ENCODE measurements at regions not wholly inside any gene's neighbourhood (a gene's known extent, or its start where the extent isn't known, plus 50 kb on each side); places are given as distances from the start of the nearest gene placed in this dataset.

DNA sequence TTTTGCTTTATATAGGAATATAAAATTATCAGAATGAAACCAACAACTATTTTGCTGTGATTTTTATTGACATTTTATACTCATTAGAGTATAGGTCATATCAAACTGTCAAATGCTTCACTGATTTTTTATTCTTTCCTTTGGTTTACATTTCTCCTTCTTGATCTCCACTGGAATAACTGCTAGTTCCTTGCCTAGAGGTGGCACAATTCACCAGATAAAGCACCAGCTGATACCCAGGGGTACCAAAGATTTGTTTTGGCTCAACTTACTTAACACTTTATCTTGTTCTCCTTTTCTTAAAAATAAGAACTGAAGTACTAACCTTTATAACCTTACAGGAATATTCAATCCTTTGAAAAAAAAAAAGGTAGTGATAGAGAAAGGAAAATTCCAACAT, 725.1 kb upstream of the CHORDC1 start:
- Histone ChIP-seq H3K27me3 (ENCODE audit: control insufficient read depth in 1 of 2, insufficient read depth in 1 of 2, low read length in 2 of 2) (no peaks in the 10 kb centered on the region), H4K91ac (ENCODE audit: low read length) (no peak overlapping the region), H3K9ac (ENCODE audit: low read length) (no peak overlapping the region), H4K8ac (ENCODE audit: low read length) (no peak overlapping the region), H3K14ac (ENCODE audit: low read length in 2 of 2) (no peak overlapping the region), H3K4me3 (ENCODE audit: insufficient read depth in 1 of 2, low read depth in 1 of 2, low read length in 2 of 2) (no peak overlapping the region), H3K27ac (ENCODE audit: low read length, poor library complexity, severe bottlenecking) (no peak overlapping the region), H3K36me3 (ENCODE audit: control insufficient read depth in 1 of 2, insufficient read depth in 2 of 2, low read depth in 1 of 2, low read length in 2 of 2) (no peaks in the 10 kb centered on the region), H2AK5ac (ENCODE audit: low read length, severe bottlenecking) (no peak overlapping the region), H3K23ac (ENCODE audit: low read length in 2 of 2) (no peak overlapping the region), H3K4me2 (ENCODE audit: low read length, poor library complexity, severe bottlenecking) (no peak overlapping the region), H2BK12ac (ENCODE audit: low read length in 2 of 2) (no peak overlapping the region), H2AFZ (ENCODE audit: low read depth, low read length) (no peak overlapping the region), H2BK15ac (ENCODE audit: low read depth, poor library complexity, severe bottlenecking) (no peak overlapping the region), H2BK120ac (ENCODE audit: low read depth, low read length) (no peak overlapping the region), H3K4me1 (ENCODE audit: control insufficient read depth, insufficient read depth, low read depth, low read length) (no peaks in the 10 kb centered on the region), H3K18ac (ENCODE audit: low read depth in 1 of 2, low read length in 2 of 2) (no peak overlapping the region), H3K9me3 (ENCODE audit: control insufficient read depth, low read length) (no peaks in the 10 kb centered on the region), H3K4ac (ENCODE audit: low read depth in 1 of 2, low read length in 2 of 2) (no peak overlapping the region), H3K79me1 (replicated peaks; ENCODE audit: low read length, poor library complexity, severe bottlenecking) (no peaks in the 10 kb centered on the region), H2BK5ac (ENCODE audit: low read depth, low read length, poor library complexity, severe bottlenecking) (no peak overlapping the region)
- no peak for DNase-seq

DNA sequence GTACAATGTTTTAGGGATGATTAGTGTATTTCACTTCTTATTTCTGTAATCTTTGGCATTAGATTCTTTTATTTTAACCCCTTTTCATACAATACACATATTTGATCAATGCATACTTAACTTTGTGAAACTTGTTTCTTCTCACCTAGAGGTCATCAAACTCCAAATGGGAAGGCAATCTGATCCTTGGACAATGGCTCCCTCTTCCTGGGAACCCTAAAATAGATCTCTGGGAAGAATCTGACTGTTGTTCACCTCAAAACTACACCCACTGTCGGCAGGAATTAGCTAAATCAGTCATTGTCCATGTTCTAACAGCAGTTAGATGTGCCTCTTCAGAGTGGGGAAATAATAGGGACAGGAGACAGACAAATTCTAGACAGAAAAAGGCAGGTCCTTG, 707.4 kb upstream of the CHORDC1 start:
- no peak overlapping the region for H3K18ac ChIP-seq (ENCODE audit: low read depth in 1 of 2, low read length in 2 of 2)
- H2BK12ac ChIP-seq (ENCODE audit: low read length in 2 of 2) = no peak overlapping the region
- H2BK120ac ChIP-seq (ENCODE audit: low read depth, low read length) = no peak overlapping the region
- no peaks in the 10 kb centered on the region for H3K36me3 ChIP-seq (ENCODE audit: control insufficient read depth in 1 of 2, insufficient read depth in 2 of 2, low read depth in 1 of 2, low read length in 2 of 2)
- no peak overlapping the region for H3K4me3 ChIP-seq (ENCODE audit: insufficient read depth in 1 of 2, low read depth in 1 of 2, low read length in 2 of 2)
- no peak overlapping the region for H3K9ac ChIP-seq (ENCODE audit: low read length)
- no peak overlapping the region for H4K8ac ChIP-seq (ENCODE audit: low read length)
- no peak overlapping the region for H2BK5ac ChIP-seq (ENCODE audit: low read depth, low read length, poor library complexity, severe bottlenecking)
- no peak overlapping the region for H2BK15ac ChIP-seq (ENCODE audit: low read depth, poor library complexity, severe bottlenecking)
- H3K4me1 ChIP-seq (ENCODE audit: control insufficient read depth, insufficient read depth, low read depth, low read length) = peaks cover 2% of the 10 kb centered on the region
- no peak overlapping the region for H3K4me2 ChIP-seq (ENCODE audit: low read length, poor library complexity, severe bottlenecking)
- no peaks in the 10 kb centered on the region for H3K27me3 ChIP-seq (ENCODE audit: control insufficient read depth in 1 of 2, insufficient read depth in 1 of 2, low read length in 2 of 2)
- 33% methylated on average over 1 of the region's 1 CpG for WGBS
- no peak overlapping the region for H3K23ac ChIP-seq (ENCODE audit: low read length in 2 of 2)
- no peaks in the 10 kb centered on the region for H3K79me1 ChIP-seq (replicated peaks; ENCODE audit: low read length, poor library complexity, severe bottlenecking)
- H4K91ac ChIP-seq (ENCODE audit: low read length) = no peak overlapping the region
- DNase-seq = no peak
- no peak overlapping the region for H3K27ac ChIP-seq (ENCODE audit: low read length, poor library complexity, severe bottlenecking)
- no peak overlapping the region for H2AK5ac ChIP-seq (ENCODE audit: low read length, severe bottlenecking)
- no peak overlapping the region for H3K14ac ChIP-seq (ENCODE audit: low read length in 2 of 2)
- H2AFZ ChIP-seq (ENCODE audit: low read depth, low read length) = no peak overlapping the region
- no peaks in the 10 kb centered on the region for H3K9me3 ChIP-seq (ENCODE audit: control insufficient read depth, low read length)
- H3K4ac ChIP-seq (ENCODE audit: low read depth in 1 of 2, low read length in 2 of 2) = no peak overlapping the region

DNA sequence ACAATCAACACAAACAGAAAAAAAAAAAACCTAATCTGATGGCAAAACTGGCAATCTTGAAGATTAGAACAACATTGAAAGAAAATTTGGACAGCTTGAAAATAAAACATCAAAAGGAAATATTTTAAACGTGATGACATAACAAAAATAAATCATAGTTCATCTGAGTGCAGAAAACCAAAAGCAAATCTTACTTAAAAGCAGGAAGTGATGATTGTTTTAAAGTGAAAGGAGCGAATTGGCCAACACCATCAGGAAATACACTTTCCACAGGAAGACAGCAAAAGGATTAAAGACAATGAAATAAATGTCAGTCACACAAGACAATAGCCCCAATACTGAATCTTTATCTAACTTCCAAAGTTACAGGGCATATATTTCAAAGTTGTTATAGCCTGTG, 696.5 kb upstream of the CHORDC1 start:
- Histone ChIP-seq H3K36me3 (ENCODE audit: control insufficient read depth in 1 of 2, insufficient read depth in 2 of 2, low read depth in 1 of 2, low read length in 2 of 2) (no peaks in the 10 kb centered on the region), H2BK15ac (ENCODE audit: low read depth, poor library complexity, severe bottlenecking) (no peak overlapping the region), H3K4me3 (ENCODE audit: insufficient read depth in 1 of 2, low read depth in 1 of 2, low read length in 2 of 2) (no peak overlapping the region), H3K4ac (ENCODE audit: low read depth in 1 of 2, low read length in 2 of 2) (no peak overlapping the region), H2AFZ (ENCODE audit: low read depth, low read length) (no peak overlapping the region), H2AK5ac (ENCODE audit: low read length, severe bottlenecking) (no peak overlapping the region), H4K91ac (ENCODE audit: low read length) (no peak overlapping the region), H2BK12ac (ENCODE audit: low read length in 2 of 2) (no peak overlapping the region), H3K4me1 (ENCODE audit: control insufficient read depth, insufficient read depth, low read depth, low read length) (no peaks in the 10 kb centered on the region), H3K23ac (ENCODE audit: low read length in 2 of 2) (no peak overlapping the region), H3K27me3 (ENCODE audit: control insufficient read depth in 1 of 2, insufficient read depth in 1 of 2, low read length in 2 of 2) (no peaks in the 10 kb centered on the region), H3K27ac (ENCODE audit: low read length, poor library complexity, severe bottlenecking) (no peak overlapping the region), H3K9ac (ENCODE audit: low read length) (no peak overlapping the region), H3K4me2 (ENCODE audit: low read length, poor library complexity, severe bottlenecking) (no peak overlapping the region), H3K9me3 (ENCODE audit: control insufficient read depth, low read length) (no peaks in the 10 kb centered on the region), H2BK5ac (ENCODE audit: low read depth, low read length, poor library complexity, severe bottlenecking) (no peak overlapping the region), H3K14ac (ENCODE audit: low read length in 2 of 2) (no peak overlapping the region), H2BK120ac (ENCODE audit: low read depth, low read length) (no peak overlapping the region), H3K18ac (ENCODE audit: low read depth in 1 of 2, low read length in 2 of 2) (no peak overlapping the region), H3K79me1 (replicated peaks; ENCODE audit: low read length, poor library complexity, severe bottlenecking) (no peaks in the 10 kb centered on the region), H4K8ac (ENCODE audit: low read length) (no peak overlapping the region)
- no peak for DNase-seq
- 71% methylated on average over 1 of the region's 2 CpGs for WGBS

DNA sequence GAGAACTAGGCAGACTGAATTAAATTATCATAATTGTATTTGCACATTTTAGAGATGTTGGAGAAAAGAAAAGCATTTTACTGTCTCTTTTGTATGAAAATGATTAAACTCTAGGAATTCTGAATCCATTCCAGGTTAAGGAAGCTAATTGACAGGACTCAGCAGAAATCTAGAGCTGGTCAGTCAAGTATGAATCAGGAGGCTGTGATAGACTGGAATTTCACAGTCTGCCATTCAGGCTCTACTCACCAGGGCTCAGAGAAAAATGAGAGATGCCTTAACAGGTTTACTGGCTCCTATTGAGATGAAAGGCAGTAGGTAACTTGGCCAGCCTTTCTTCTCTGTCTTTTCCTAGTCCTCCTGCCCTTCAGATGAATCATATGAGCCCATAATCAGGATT, 693.9 kb upstream of the CHORDC1 start:
- Histone ChIP-seq H2BK120ac (ENCODE audit: low read depth, low read length) (no peak overlapping the region), H3K4ac (ENCODE audit: low read depth in 1 of 2, low read length in 2 of 2) (no peak overlapping the region), H2AK5ac (ENCODE audit: low read length, severe bottlenecking) (no peak overlapping the region), H4K91ac (ENCODE audit: low read length) (no peak overlapping the region), H3K9me3 (ENCODE audit: control insufficient read depth, low read length) (no peaks in the 10 kb centered on the region), H3K4me3 (ENCODE audit: insufficient read depth in 1 of 2, low read depth in 1 of 2, low read length in 2 of 2) (no peak overlapping the region), H3K23ac (ENCODE audit: low read length in 2 of 2) (no peak overlapping the region), H3K4me1 (ENCODE audit: control insufficient read depth, insufficient read depth, low read depth, low read length) (no peaks in the 10 kb centered on the region), H3K18ac (ENCODE audit: low read depth in 1 of 2, low read length in 2 of 2) (no peak overlapping the region), H4K8ac (ENCODE audit: low read length) (no peak overlapping the region), H3K27ac (ENCODE audit: low read length, poor library complexity, severe bottlenecking) (no peak overlapping the region), H3K9ac (ENCODE audit: low read length) (no peak overlapping the region), H2BK15ac (ENCODE audit: low read depth, poor library complexity, severe bottlenecking) (no peak overlapping the region), H3K36me3 (ENCODE audit: control insufficient read depth in 1 of 2, insufficient read depth in 2 of 2, low read depth in 1 of 2, low read length in 2 of 2) (no peaks in the 10 kb centered on the region), H3K79me1 (replicated peaks; ENCODE audit: low read length, poor library complexity, severe bottlenecking) (no peaks in the 10 kb centered on the region), H2BK12ac (ENCODE audit: low read length in 2 of 2) (no peak overlapping the region), H3K14ac (ENCODE audit: low read length in 2 of 2) (no peak overlapping the region), H2AFZ (ENCODE audit: low read depth, low read length) (no peak overlapping the region), H3K27me3 (ENCODE audit: control insufficient read depth in 1 of 2, insufficient read depth in 1 of 2, low read length in 2 of 2) (no peaks in the 10 kb centered on the region), H2BK5ac (ENCODE audit: low read depth, low read length, poor library complexity, severe bottlenecking) (no peak overlapping the region), H3K4me2 (ENCODE audit: low read length, poor library complexity, severe bottlenecking) (no peak overlapping the region)
- no peak for DNase-seq

All from mesenchymal stem cell (in vitro differentiated cells and primary cell).